Left ventricle myocardium inferior (tissue), 1 donor: ENCODE measurements at regions not wholly inside any gene's neighbourhood (a gene's known extent, or its start where the extent isn't known, plus 50 kb on each side); places are given as distances from the start of the nearest gene placed in this dataset.

Source experiments
- DNase-seq: peaks from one replicate; pipeline ENCODE4 v3.0.0-alpha.2; 2020
- H3K27ac ChIP-seq: fragments of 200-600 bp; replicated peaks from 2 replicates; pipeline ENCODE4 v1.8.0; 2021
- H3K27me3 ChIP-seq: fragments of 200-600 bp; 2 replicates; pipeline ENCODE4 v1.8.0; 2021; ENCODE audit warnings: low read depth
- H3K36me3 ChIP-seq: fragments of 200-600 bp; 2 replicates; pipeline ENCODE4 v1.8.0; 2021
- H3K4me1 ChIP-seq: fragments of 200-600 bp; 2 replicates; pipeline ENCODE4 v1.8.0; 2021
- H3K4me3 ChIP-seq: fragments of 200-600 bp; 2 replicates; pipeline ENCODE4 v1.8.0; 2021; ENCODE audit warnings: mild to moderate bottlenecking, moderate library complexity
- H3K9me3 ChIP-seq: fragments of 200-600 bp; replicated peaks from 2 replicates; pipeline ENCODE4 v1.8.0; 2021
- CTCF ChIP-seq: fragments of 200-600 bp; IDR thresholded peaks from 2 replicates; pipeline ENCODE4 v1.8.0; 2021; ENCODE audit warnings: antibody characterized with exemption, mild to moderate bottlenecking, borderline replicate concordance
- intact Hi-C: fragments of 100-400 bp; cut with micrococcal nuclease; formaldehyde crosslinking; loops from one replicate; pipeline ENCODE4 v1.11.0; 2022
- donor health status: DM: no; HTN: yes; CAD: no; lungs with severe emphysema.

DNA sequence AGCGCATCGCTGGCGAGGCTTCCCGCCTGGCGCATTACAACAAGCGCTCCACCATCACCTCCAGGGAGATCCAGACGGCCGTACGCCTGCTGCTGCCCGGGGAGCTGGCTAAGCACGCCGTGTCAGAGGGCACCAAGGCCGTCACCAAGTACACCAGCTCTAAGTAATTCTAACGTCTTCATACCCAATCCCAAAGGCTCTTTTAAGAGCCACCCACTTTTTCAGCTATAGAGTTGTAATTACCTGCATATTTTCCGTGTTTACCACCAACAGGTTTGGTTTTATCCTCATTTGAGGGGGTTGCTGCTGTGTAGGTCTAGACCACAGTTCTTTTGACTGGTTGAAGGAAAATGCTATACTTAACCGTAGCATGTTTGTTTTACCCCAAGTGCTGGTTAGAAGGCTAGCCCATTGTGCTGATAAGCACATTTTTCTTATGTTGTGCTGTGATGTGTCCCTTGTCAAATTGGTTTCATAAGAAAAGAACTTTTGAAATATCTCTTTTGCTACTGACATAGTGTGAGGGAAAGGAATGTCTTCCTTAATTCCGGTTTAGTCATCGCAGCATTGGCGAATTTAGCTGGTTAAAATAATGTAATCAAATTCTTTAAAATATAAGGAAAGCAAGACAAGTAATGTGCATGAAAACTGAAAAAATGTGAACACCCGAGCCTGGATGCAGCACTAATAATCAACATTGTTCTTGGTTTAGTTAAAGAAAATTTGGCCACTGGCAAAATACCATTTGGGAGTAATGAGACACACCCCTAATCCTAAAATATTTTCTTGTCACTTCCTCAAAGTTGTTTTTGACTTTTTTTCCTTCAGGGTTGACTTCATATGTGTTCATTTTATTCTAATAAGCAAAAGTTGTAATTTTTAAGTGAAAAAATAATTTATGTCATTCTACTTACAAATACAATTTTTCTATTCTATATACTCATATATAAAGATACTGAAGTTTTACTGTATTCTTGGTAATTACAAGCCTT lies 112.8 kb downstream of the HFE start:
- H3K4me1 ChIP-seq, result peaks cover 53% of the 10 kb centered on the region
- intact Hi-C loops, result no loop called here
- TF ChIP-seq CTCF, result no peak

DNA sequence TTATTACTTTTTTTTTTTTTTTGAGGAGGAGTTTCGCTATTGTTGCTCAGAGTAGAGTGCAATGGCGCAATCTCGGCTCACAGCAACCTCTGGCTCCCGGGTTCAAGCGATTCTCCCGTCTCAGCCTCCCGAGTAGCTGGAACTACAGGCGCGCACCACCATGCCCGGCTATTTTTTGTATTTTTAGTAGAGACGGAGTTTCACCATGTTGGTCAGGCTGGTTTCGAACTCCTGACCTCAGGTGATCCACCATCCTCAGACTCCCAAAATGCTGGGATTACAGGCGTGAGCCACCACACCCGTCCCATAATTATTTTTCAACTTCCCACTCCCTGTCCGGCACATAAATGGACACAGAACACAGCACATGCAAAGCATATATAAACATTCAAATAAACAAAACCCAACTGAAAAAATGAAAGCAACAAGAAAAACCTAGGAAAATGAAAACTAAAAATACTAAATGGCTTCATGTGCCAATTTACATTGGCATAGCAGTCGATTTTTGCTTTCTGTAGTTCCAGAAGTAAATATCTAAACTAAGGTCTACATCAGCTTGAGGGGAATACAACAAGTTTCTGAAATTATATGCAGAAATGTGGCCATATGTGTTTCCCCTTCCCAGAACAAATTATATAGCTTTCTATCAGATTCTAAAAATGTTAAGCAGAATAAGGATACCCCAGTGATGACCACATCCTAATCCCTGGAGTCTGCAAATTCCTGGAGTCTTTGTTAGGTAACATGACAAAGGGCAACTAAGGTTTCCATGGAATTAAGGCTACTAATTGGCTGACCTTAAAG lies 113.9 kb downstream of the HFE start:
- Histone ChIP-seq H3K27ac (no peak overlapping the region), H3K4me3 (no peak overlapping the region), H3K9me3 (no peaks in the 10 kb centered on the region), H3K36me3 (no peaks in the 10 kb centered on the region), H3K4me1 (peaks cover 55% of the 10 kb centered on the region), H3K27me3 (peaks cover 26% of the 10 kb centered on the region)
- no peak for TF ChIP-seq CTCF
- intact Hi-C loops, result no loop called here
- no peak for DNase-seq

More for the DNA sequence above, 112.8 kb downstream of the HFE start:
- no peaks in the 10 kb centered on the region for H3K36me3 ChIP-seq
- peaks cover 29% of the 10 kb centered on the region for H3K27me3 ChIP-seq
- no peaks in the 10 kb centered on the region for H3K9me3 ChIP-seq
- DNase-seq, result no peak
- peak overlapping the region; percentile 94 for H3K27ac ChIP-seq
- H3K4me3 ChIP-seq, result peak overlapping the region; percentile 77

- Histone ChIP-seq H3K27me3 (peaks cover 26% of the 10 kb centered on the region), H3K27ac (no peak overlapping the region), H3K4me1 (peaks cover 55% of the 10 kb centered on the region), H3K36me3 (no peaks in the 10 kb centered on the region), H3K9me3 (no peaks in the 10 kb centered on the region), H3K4me3 (no peak overlapping the region)
- DNase-seq, result no peak
- intact Hi-C loops, result no loop called here
- no peak for TF ChIP-seq CTCF
Observed at GRCh38 chr6:26202201-26202611, 115.0 kb downstream of the HFE start.

DNA sequence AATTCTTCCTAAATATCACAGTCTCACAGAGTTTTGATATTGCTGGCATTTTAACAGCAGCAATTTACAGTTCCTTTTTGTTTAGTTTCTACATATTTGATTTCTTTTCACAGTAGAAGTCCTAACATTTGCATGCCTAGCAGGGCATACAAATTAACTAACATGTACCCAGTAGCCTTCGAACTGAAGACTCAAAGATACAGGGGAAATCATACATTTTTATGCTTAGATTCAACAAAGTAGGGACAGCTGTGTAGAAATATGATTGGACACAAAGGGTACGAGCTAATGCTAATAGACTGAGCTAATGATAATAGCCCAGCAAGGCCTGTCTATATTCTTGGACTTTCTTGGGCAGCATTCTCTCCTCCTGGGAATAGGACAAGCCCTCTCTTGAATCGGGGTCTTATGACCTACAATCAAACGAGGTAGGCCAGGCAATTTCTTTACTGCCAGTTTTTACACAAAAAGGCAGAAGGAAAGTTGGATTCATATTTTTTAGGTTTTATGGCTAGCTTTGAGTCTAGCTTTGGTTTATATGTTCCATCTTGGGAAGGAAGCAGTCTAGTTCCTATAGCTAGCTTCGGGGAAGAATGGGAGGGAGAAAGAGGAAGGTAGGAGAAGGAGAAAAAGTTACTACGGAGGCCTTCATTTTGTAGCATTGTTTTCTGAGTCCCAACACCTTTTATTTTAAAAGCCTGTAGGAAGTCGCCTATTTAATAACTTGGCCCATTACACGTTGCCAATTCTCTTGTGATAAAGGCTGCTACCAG lies 115.8 kb downstream of the HFE start:
- Histone ChIP-seq H3K4me1 (peaks cover 54% of the 10 kb centered on the region), H3K36me3 (no peaks in the 10 kb centered on the region), H3K9me3 (no peaks in the 10 kb centered on the region), H3K27ac (no peak overlapping the region), H3K4me3 (no peak overlapping the region), H3K27me3 (peaks cover 26% of the 10 kb centered on the region)
- intact Hi-C loops, result no loop called here
- no peak for DNase-seq
- TF ChIP-seq CTCF, result no peak
